ENCODE measurements at regions not wholly inside any gene's neighbourhood (a gene's known extent, or its start where the extent isn't known, plus 50 kb on each side); places are given as distances from the start of the nearest gene placed in this dataset.

DNA sequence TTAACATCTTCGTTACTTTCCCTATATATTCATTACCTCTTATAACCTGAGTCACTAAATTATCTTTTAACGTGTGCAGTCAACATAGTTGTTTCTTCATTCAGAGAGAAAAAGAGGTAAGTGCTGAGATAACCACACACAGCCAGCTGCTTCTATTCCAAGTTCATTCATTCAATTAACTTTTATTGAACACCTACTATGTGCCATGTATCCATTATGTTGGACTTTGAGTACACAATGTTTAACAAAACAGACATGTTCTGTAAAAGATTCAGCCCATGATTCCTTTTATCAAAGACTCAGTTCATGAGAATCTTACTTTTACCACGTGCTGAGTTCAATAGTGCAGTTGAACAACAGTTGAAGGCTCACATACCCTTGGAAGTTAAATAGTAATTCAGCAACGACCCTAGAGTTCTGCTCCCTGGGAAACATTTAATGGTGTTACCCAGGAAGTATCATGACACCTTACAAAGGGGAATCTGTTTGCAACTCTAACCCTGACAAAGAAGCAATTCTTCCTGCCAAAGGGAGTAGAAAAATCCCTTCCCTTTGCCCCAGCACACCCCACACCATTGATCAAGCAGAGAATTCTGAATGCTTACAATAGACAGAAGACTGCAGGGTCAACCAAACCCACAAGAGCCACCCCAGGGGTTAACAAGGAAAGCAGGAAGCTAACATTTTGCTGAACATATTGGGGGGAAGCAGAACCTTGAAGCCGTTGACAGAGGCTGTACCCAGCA lies 595.8 kb downstream of the STK39 start:
- no peaks in the 10 kb centered on the region for H4K20me1 ChIP-seq (ENCODE audit: control insufficient read depth, insufficient read depth, low read length, poor library complexity, severe bottlenecking)
- H3K9ac ChIP-seq (ENCODE audit: low read length), result no peak overlapping the region
- Mint-ChIP-seq H3K27me3 (no peaks in the 10 kb centered on the region), H3K9me3 (ENCODE audit: insufficient read depth) (no peaks in the 10 kb centered on the region), H3K4me3 (no peak overlapping the region), H3K4me1 (no peaks in the 10 kb centered on the region), H3K27ac (no peak overlapping the region)
- H3K4me3 ChIP-seq (ENCODE audit: control extremely low read depth in 1 of 5, extremely low read depth in 1 of 5, insufficient read depth in 1 of 5, low read depth in 2 of 5, low read length in 4 of 5), result no peak overlapping the region
- H3K9me3 ChIP-seq (ENCODE audit: control extremely low read depth in 1 of 3, control insufficient read depth in 2 of 3, insufficient read depth in 1 of 3, low read length in 2 of 3), result no peaks in the 10 kb centered on the region
- H3K36me3 ChIP-seq (replicated peaks in 1 of 2; ENCODE audit: control extremely low read depth in 1 of 2, control insufficient read depth in 1 of 2, extremely low read depth in 1 of 2, insufficient read depth in 2 of 2, low read length in 1 of 2), result no peaks in the 10 kb centered on the region
- no peaks in the 10 kb centered on the region for H3K4me1 ChIP-seq (ENCODE audit: control insufficient read depth in 2 of 2, insufficient read depth in 2 of 2, low read length in 2 of 2)
- no peaks in the 10 kb centered on the region for H3K27me3 ChIP-seq (replicated peaks in 1 of 4; ENCODE audit: control extremely low read depth in 1 of 4, control insufficient read depth in 3 of 4, insufficient read depth in 4 of 4, low read length in 3 of 4)
- no peak overlapping the region for H3K27ac ChIP-seq (ENCODE audit: low read length in 2 of 2)
- no CpG with 5 or more reads among the region's 5 CpGs for WGBS (ENCODE audit: insufficient coverage)
- ChIA-PET CTCF (no interaction called here), POLR2A (no interaction called here)
- ATAC-seq (ENCODE audit: low read depth), result no peak
- H3K79me2 ChIP-seq (ENCODE audit: control insufficient read depth, insufficient read depth, low read length), result no peaks in the 10 kb centered on the region
- no peak for TF ChIP-seq EZH2 (IDR thresholded peaks at IDR 0.05; ENCODE audit: borderline replicate concordance, insufficient read depth, low read depth, low read length, poor library complexity, severe bottlenecking)
- TF ChIP-seq, protein P1, sequence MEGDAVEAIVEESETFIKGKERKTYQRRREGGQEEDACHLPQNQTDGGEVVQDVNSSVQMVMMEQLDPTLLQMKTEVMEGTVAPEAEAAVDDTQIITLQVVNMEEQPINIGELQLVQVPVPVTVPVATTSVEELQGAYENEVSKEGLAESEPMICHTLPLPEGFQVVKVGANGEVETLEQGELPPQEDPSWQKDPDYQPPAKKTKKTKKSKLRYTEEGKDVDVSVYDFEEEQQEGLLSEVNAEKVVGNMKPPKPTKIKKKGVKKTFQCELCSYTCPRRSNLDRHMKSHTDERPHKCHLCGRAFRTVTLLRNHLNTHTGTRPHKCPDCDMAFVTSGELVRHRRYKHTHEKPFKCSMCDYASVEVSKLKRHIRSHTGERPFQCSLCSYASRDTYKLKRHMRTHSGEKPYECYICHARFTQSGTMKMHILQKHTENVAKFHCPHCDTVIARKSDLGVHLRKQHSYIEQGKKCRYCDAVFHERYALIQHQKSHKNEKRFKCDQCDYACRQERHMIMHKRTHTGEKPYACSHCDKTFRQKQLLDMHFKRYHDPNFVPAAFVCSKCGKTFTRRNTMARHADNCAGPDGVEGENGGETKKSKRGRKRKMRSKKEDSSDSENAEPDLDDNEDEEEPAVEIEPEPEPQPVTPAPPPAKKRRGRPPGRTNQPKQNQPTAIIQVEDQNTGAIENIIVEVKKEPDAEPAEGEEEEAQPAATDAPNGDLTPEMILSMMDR (IDR thresholded peaks at IDR 0.05), result no peak
- no peak overlapping the region for H2AFZ ChIP-seq (ENCODE audit: insufficient read depth, low read depth, low read length, poor library complexity, severe bottlenecking)
- no peak for DNase-seq
- no peak overlapping the region for H3K4me2 ChIP-seq (replicated peaks; ENCODE audit: low read depth, low read length, poor library complexity, severe bottlenecking)
- intact Hi-C loops (cut with micrococcal nuclease), result no loop called here

DNA sequence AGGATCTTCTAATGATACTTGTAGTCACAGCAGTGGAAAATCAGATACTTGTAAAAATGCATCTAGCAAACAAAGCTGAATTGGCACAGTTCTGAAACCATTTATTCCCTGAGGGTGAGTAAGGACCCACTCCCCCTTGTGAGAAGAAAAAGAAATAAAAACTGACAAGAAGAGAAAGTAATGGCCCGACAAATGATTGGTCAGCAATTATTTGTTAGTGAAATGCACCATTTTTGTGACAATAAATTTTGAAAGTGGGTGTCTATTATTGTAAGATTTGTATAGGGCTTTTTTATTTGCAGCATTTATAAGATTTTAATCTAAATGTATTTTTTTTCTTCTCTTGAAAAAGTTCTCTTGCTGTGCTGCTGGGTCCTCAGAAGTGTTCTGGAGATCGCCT lies 600.8 kb downstream of the STK39 start:
- no peaks in the 10 kb centered on the region for H3K4me1 ChIP-seq (ENCODE audit: control insufficient read depth in 2 of 2, insufficient read depth in 2 of 2, low read length in 2 of 2)
- no peaks in the 10 kb centered on the region for H3K79me2 ChIP-seq (ENCODE audit: control insufficient read depth, insufficient read depth, low read length)
- no peak overlapping the region for H3K9ac ChIP-seq (ENCODE audit: low read length)
- no peak overlapping the region for H2AFZ ChIP-seq (ENCODE audit: insufficient read depth, low read depth, low read length, poor library complexity, severe bottlenecking)
- no CpG with 5 or more reads among the region's 2 CpGs for WGBS (ENCODE audit: insufficient coverage)
- H3K27me3 ChIP-seq (replicated peaks in 1 of 4; ENCODE audit: control extremely low read depth in 1 of 4, control insufficient read depth in 3 of 4, insufficient read depth in 4 of 4, low read length in 3 of 4), result no peaks in the 10 kb centered on the region
- H3K36me3 ChIP-seq (replicated peaks in 1 of 2; ENCODE audit: control extremely low read depth in 1 of 2, control insufficient read depth in 1 of 2, extremely low read depth in 1 of 2, insufficient read depth in 2 of 2, low read length in 1 of 2), result no peaks in the 10 kb centered on the region
- H3K4me1 Mint-ChIP-seq, result no peaks in the 10 kb centered on the region
- H3K9me3 ChIP-seq (ENCODE audit: control extremely low read depth in 1 of 3, control insufficient read depth in 2 of 3, insufficient read depth in 1 of 3, low read length in 2 of 3), result no peaks in the 10 kb centered on the region
- CTCF ChIA-PET, result no interaction called here
- no peak overlapping the region for H3K4me3 ChIP-seq (ENCODE audit: control extremely low read depth in 1 of 5, extremely low read depth in 1 of 5, insufficient read depth in 1 of 5, low read depth in 2 of 5, low read length in 4 of 5)
- no peak overlapping the region for H3K4me3 Mint-ChIP-seq
- ATAC-seq (ENCODE audit: low read depth) (no peak), DNase-seq (no peak)
- no peak overlapping the region for H3K27ac ChIP-seq (ENCODE audit: low read length in 2 of 2)
- H4K20me1 ChIP-seq (ENCODE audit: control insufficient read depth, insufficient read depth, low read length, poor library complexity, severe bottlenecking), result no peaks in the 10 kb centered on the region
- intact Hi-C loops (cut with micrococcal nuclease), result no loop called here
- H3K27me3 Mint-ChIP-seq, result no peaks in the 10 kb centered on the region
- no peak overlapping the region for H3K4me2 ChIP-seq (replicated peaks; ENCODE audit: low read depth, low read length, poor library complexity, severe bottlenecking)
- no peaks in the 10 kb centered on the region for H3K9me3 Mint-ChIP-seq (ENCODE audit: insufficient read depth)
- POLR2A ChIA-PET, result no interaction called here
- H3K27ac Mint-ChIP-seq, result no peak overlapping the region
- TF ChIP-seq, protein P1 (IDR thresholded peaks at IDR 0.05), result no peak
- no peak for TF ChIP-seq EZH2 (IDR thresholded peaks at IDR 0.05; ENCODE audit: borderline replicate concordance, insufficient read depth, low read depth, low read length, poor library complexity, severe bottlenecking)
